Activated CD4-positive, alpha-beta T cell treated with anti-CD3 and anti-CD28 coated beads, Interleukin-2, amount 50 U/mL, for 48 hours (primary cell): ENCODE measurements at regions not wholly inside any gene's neighbourhood (a gene's known extent, or its start where the extent isn't known, plus 50 kb on each side); places are given as distances from the start of the nearest gene placed in this dataset.

Experiments used
- DNase-seq, 2 experiments: peaks; one replicate each; pipeline ENCODE4 v3.0.0-alpha.2; 2020

DNA sequence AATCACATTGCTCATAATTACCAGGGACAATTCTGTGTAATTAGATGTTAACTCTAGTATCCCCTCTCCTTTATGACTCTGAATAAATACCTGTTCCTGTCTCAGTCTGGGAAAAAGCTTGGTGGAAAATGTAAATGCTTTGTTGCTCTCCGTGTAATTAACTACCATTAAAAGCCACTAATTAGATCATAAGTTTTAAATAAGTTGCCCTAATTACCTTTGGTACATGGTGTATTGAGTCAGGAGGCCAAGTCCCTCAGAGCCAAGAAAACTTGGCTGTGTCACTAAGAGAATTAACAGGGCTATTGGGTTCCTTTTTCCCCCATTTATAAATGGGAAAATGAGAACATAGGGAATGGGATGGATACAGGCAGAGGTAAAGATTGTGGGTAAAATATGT is 617.6 kb downstream of the TLR4 start:
- DNase-seq: no peak

- DNase-seq: no peak
These were observed 620.5 kb downstream of the TLR4 start for GRCh38 chr9:118324706-118325105.

DNA sequence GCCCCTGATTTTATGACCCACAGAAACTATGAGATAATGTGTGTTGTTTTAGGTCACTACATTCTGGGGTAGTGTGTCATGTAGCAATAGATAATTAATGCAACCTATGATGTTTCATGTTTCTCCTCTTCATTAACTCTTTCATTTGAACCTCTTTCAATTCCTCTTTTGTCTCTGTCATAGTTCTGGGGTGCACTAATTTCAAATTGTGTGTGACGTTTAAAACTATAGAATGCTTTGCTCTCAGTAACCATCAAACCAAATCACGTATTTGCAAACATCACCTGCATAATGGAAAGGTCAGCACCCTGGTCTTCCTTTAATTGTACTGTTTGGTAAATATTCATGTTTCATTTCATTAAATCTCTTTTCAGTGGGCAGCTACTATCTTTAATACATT is 621.6 kb downstream of the TLR4 start:
- DNase-seq: no peak

GRCh38 chr9:118326326-118326725 is 622.1 kb downstream of the TLR4 start:
- DNase-seq: no peak

DNA sequence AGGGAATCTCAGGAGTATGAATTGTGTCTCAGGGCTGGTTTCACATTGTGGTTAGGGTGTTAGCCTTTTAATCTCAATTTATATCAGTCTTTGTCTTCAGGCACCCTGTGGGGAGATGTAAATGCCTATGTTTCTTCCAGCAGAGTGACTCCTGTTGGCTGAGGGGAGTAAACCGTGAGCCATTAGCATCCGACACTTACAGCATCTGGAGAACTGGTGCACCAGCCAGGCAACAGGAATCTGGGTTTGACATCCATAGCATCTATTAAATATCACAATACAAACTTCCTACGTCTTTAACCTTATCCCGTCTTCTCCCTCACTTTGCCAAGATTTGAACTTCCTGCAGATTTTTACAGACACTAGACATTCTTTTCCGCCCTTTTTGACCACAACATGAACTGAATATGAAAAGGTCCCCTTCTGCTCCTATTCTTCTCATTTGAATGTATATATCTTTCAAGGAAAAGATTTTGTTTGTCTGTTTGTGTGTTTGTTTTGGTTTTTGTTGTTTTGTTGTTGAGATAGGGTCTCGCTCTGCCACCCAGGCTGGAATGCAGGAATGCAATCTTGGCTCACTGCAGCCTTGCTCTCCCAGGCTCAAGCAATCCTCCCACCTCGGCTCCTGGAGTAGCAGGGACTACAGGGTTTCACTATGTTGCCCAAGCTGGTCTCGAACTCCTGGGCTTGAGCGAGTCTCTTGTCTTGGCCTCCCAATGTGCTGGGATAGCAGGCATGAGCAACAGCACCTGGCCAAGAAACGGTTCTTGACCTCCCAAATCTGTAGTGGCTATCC is 626.2 kb downstream of the TLR4 start:
- no peak for DNase-seq

DNA sequence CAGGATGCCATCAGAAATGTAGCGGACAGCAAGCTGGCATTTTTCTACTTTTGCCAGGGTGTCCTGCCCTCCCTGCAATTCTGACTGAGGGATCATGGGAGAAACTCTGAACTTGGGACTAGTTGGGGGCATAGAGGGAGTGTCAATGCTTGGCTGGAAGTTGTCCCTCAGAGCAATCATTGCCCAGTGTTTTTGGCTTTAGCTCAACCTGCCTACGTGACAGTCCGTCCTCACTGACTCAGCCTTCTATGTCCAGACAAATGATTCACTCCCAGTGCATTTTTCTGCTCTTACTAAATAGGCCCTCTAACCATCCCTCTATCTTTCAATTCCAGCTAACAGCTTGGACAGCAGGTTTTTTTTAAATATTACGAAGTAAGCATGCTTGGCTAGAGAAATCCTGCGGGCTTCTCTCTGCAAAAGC is 627.4 kb downstream of the TLR4 start:
- DNase-seq: no peak

- DNase-seq: no peak
These were observed 632.2 kb downstream of the TLR4 start for GRCh38 chr9:118336250-118336942.

DNA sequence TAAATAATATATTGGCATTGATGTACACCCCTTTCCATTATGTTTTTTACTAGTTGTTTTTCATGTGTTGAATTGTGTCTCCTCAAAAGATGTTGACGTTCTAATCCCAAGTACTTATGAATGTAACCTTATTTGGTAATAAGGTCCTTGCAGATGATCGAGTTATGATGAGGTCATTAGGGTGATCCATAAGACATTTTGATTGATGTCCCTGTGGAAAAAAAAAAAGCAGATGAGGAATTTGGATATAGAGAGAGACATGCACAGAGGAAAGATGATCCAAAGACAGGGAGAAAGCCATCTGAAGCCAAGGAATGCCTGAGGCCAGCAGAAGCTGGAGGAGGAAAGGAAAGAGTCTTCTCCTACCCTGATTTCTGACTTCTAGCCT is 632.7 kb downstream of the TLR4 start:
- DNase-seq: no peak

DNA sequence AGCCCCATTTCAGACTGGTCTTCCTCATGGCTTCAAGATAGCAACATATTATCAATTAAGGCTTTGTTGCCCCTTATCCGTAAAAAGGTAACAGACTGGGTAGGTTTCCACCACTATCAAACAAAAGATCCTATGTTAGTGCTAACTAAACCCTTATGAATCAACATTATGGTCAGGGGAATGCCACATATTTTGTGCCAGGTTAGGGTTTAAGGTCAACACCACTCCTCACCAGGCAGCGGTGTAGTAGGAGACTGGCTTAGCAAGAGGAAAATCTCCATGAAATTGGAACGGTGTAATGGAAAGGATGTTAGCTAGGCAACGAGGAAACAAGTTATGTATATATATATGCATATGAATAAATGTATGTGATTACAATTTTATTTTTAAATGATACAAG is 655.8 kb downstream of the TLR4 start:
- no peak for DNase-seq

GRCh38 chr9:118362123-118362522 is 657.9 kb downstream of the TLR4 start:
- DNase-seq: no peak

- DNase-seq: no peak
These were observed 658.4 kb downstream of the TLR4 start for GRCh38 chr9:118362596-118362995.

GRCh38 chr9:118364266-118365106 is 660.3 kb downstream of the TLR4 start:
- no peak for DNase-seq

GRCh38 chr9:118366228-118366627 is 662.0 kb downstream of the TLR4 start:
- no peak for DNase-seq

GRCh38 chr9:118367383-118367782 is 663.2 kb downstream of the TLR4 start:
- no peak for DNase-seq

GRCh38 chr9:118384531-118385100 is 680.4 kb downstream of the TLR4 start:
- DNase-seq: no peak

- no peak for DNase-seq
These were observed 691.2 kb downstream of the TLR4 start for GRCh38 chr9:118395415-118395814.

GRCh38 chr9:118401546-118401945 is 697.3 kb downstream of the TLR4 start:
- no peak for DNase-seq

DNA sequence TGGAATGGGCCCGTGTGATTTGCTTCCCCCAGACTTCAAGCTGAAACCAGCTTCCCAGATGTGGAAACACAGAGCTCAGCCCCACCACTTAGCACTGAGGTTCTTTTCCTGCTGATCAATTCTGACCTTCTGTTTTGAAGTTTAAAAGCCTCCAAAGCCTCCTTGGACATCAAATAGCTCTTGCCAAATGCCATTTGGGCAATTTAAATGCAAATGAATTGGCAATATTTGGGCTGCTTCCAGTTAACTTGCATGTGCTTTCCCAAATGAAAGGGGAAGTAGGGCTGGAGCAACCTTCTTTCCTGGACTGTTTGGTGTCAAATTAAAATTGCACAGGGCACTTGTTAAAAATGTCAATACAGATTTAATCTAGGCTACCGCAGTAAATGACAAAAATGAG is 710.5 kb downstream of the TLR4 start:
- DNase-seq: no peak

DNA sequence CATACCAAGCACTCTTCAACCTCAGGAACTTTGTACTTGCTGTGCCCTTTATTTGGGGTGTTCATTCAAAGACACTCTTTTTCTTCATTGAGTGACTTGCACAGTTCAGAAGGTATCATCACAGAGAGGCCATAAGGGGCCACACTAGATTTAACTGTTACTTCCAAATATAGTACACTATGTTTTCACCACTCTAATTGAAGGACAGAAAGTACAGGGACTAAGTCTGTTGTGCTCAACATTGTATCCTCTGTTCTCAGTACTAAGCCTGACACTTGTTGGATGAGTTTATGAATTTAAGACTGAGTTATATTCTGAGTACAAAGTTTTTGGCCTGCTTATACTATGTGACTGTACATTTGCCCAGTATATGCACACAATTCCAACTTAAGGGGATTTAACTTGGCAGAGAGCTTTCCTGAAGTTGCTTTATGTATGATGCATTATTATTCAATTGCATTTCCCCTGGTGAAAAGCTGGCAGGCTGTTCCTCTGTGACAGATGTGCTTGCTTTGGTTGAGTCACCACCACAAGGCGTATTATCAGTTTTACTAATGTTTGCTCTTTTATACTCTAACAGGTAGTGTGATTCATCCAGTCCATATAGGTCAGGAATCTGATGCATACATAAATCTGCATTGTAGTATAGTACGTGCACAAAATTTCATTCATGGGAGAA is 714.8 kb downstream of the TLR4 start:
- DNase-seq: no peak

DNA sequence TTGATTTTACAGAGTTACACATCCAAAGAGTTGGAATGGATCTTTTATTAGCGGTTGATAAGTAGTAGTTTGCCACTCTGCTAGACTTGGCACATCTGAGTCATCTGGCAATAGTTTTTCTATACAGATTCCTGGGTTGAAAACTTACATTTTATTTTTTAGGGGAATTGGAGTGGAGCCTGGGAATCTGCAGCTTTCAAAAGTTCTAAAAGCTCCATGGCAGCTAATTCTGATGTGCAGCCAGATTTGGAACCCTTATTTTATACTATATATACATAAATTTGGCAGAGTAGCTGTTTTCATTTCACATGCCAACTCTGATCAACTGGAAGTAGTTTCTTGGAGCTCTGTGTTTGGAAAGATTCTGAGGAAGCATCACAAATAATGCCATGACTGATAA is 715.5 kb downstream of the TLR4 start:
- no peak for DNase-seq

- DNase-seq: no peak
These were observed 718.3 kb downstream of the TLR4 start for GRCh38 chr9:118422508-118422907.

DNA sequence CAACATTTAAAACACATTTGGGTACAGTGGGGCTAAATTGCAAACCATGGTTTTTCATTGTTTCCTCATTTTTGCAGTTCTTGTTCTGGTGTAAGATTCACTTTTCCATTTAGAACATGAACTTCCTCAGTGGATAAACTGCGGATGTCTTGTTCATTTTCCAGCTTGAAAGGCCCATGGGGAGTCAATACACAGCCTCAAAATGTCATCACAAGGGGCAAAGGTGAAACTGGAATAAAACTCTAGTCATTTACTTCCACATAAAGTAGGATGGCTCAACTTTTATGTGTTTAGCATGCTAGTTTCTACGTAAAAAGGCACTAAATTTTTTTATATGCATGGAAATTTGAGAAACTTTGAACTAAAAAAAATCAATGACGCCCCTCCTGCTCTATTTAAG is 718.8 kb downstream of the TLR4 start:
- DNase-seq: no peak

DNA sequence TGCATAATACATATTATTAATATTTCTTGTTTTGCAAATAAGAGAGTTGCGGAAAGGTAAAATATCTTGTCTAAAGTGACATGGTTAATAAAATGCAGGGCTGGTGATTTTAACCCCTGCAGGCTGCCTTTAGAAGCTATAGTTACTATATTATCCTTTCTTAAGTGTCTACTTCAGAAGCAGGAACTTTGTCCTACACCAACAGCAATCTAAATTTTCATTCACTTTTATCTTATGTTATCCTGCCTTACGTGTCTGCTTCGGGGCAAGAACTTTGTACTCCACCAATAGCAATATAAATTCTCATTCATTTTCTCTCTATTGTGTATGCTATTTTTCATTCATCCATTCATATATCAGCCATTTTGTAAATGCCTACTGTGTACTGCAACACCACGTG is 719.5 kb downstream of the TLR4 start:
- no peak for DNase-seq
